ENCODE measurements at regions not wholly inside any gene's neighbourhood (a gene's known extent, or its start where the extent isn't known, plus 50 kb on each side); places are given as distances from the start of the nearest gene placed in this dataset.

- Histone ChIP-seq H3K4me1 (no peaks in the 10 kb centered on the region), H3K4me3 (no peak overlapping the region), H2AFZ (replicated peaks) (no peak overlapping the region), H3K27ac (no peak overlapping the region), H3F3A (ENCODE audit: low read depth) (peaks cover 7% of the 10 kb centered on the region), H3K27me3 (no peaks in the 10 kb centered on the region), H3K9me3 (ENCODE audit: low read depth) (no peaks in the 10 kb centered on the region), H3K9ac (no peak overlapping the region), H3K36me3 (no peaks in the 10 kb centered on the region), H4K20me1 (ENCODE audit: low read depth) (no peaks in the 10 kb centered on the region), H3K4me2 (peak overlapping the region; percentile 38), H3K79me2 (ENCODE audit: low read depth) (no peaks in the 10 kb centered on the region)
- Mint-ChIP-seq H3K4me1 (no peaks in the 10 kb centered on the region), H3K9me3 (peaks cover 4% of the 10 kb centered on the region), H3K36me3 (no peaks in the 10 kb centered on the region), H3K27ac (no peak overlapping the region), H3K4me3 (no peak overlapping the region), H3K27me3 (ENCODE audit: insufficient read depth, low read depth) (peaks cover 8% of the 10 kb centered on the region)
- peak; percentile 51 for DNase-seq (ENCODE audit: low spot score)
- TF ChIP-seq EZH2 (IDR thresholded peaks at IDR 0.05) (no peak), EZH2phosphoT487 (IDR thresholded peaks at IDR 0.05) (no peak), CTCF (IDR thresholded peaks at IDR 0.05) (no peak)
These were observed 163.3 kb upstream of the SFSWAP start for GRCh38 chr12:131547555-131547954.

DNA sequence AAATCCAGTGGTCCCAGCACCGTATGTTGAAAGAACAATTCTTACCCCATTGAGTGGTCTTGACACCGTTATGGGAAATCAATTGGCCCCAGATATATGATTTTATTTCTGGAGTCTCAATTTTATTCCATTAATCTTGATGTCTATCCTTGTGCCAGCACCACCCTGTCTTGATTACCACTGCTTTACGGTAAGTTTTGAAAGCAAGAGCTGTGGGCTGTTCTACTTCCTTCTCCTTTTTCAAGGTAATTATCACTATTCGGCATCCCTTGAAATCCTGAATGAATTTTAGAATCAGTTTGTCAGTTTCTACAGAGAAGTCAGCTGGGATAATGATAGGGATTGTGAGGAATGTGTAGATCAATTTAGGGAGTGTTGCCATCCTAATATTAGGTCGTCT lies 160.8 kb upstream of the SFSWAP start:
- no peak overlapping the region for H3K27ac ChIP-seq
- Mint-ChIP-seq H3K27me3 (ENCODE audit: insufficient read depth, low read depth) (peaks cover 8% of the 10 kb centered on the region), H3K4me1 (no peaks in the 10 kb centered on the region), H3K27ac (no peak overlapping the region), H3K4me3 (no peak overlapping the region), H3K9me3 (no peaks in the 10 kb centered on the region), H3K36me3 (no peaks in the 10 kb centered on the region)
- H3F3A ChIP-seq (ENCODE audit: low read depth) = peaks cover 7% of the 10 kb centered on the region
- TF ChIP-seq EZH2 (IDR thresholded peaks at IDR 0.05) (no peak), CTCF (IDR thresholded peaks at IDR 0.05) (no peak), EZH2phosphoT487 (IDR thresholded peaks at IDR 0.05) (no peak)
- no peaks in the 10 kb centered on the region for H3K9me3 ChIP-seq (ENCODE audit: low read depth)
- H3K4me3 ChIP-seq = no peak overlapping the region
- no peak for DNase-seq (ENCODE audit: low spot score)
- H3K36me3 ChIP-seq = no peaks in the 10 kb centered on the region
- H3K79me2 ChIP-seq (ENCODE audit: low read depth) = no peaks in the 10 kb centered on the region
- H3K4me2 ChIP-seq = no peak overlapping the region
- H2AFZ ChIP-seq (replicated peaks) = no peak overlapping the region
- H3K27me3 ChIP-seq = no peaks in the 10 kb centered on the region
- H3K4me1 ChIP-seq = no peaks in the 10 kb centered on the region
- no peak overlapping the region for H3K9ac ChIP-seq
- H4K20me1 ChIP-seq (ENCODE audit: low read depth) = no peaks in the 10 kb centered on the region

DNA sequence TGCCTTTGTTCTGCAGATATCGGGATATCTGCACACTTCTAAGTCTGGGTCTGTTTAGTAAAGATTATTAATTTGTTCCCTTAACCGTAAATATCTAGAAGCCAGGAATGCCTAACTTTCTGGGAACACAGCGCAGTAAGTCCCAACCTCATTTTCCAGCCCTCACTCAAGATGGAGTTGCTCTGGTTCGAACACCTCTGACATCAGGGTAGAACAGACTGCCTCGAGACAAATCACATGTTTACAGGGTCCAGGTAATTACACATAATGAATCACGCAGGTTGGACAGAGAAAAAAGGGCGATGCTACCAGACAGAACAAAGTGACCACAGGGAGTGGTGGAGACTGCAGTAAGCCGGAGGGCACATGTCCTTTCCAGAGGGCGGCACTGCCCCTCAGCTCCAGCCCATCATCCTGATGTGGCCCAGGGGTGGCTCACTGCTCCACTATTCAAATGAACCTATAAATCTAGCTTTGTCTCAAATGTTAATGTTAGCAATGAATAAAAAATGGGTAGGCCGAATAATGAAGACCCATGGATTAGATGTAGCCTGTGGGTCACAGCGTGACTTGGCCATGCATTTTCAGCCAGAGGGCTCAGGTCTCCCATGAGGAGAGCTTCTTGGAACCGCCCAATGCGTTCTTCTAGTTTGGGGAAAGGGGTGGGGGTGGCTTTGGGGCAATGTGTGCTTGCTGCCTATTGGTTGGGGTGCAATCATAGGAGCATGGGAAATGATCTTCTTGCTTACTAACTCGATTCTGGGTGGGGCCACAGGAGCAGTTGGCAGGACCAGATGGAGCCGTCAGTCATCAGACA lies 159.0 kb upstream of the SFSWAP start:
- H3K27ac ChIP-seq = no peak overlapping the region
- H3K4me2 ChIP-seq = no peak overlapping the region
- DNase-seq (ENCODE audit: low spot score) = no peak
- no peaks in the 10 kb centered on the region for H3K36me3 Mint-ChIP-seq
- TF ChIP-seq EZH2 (IDR thresholded peaks at IDR 0.05) (no peak), CTCF (IDR thresholded peaks at IDR 0.05) (no peak), EZH2phosphoT487 (IDR thresholded peaks at IDR 0.05) (no peak)
- H3K9me3 Mint-ChIP-seq = no peaks in the 10 kb centered on the region
- no peaks in the 10 kb centered on the region for H3K4me1 ChIP-seq
- H3K79me2 ChIP-seq (ENCODE audit: low read depth) = no peaks in the 10 kb centered on the region
- H3K9me3 ChIP-seq (ENCODE audit: low read depth) = no peaks in the 10 kb centered on the region
- no peak overlapping the region for H2AFZ ChIP-seq (replicated peaks)
- peaks cover 8% of the 10 kb centered on the region for H3K27me3 Mint-ChIP-seq (ENCODE audit: insufficient read depth, low read depth)
- H3K9ac ChIP-seq = no peak overlapping the region
- H3K4me1 Mint-ChIP-seq = peaks cover 2% of the 10 kb centered on the region
- no peaks in the 10 kb centered on the region for H4K20me1 ChIP-seq (ENCODE audit: low read depth)
- H3K27ac Mint-ChIP-seq = no peak overlapping the region
- no peak overlapping the region for H3K4me3 ChIP-seq
- H3K36me3 ChIP-seq = no peaks in the 10 kb centered on the region
- peaks cover 7% of the 10 kb centered on the region for H3F3A ChIP-seq (ENCODE audit: low read depth)
- H3K27me3 ChIP-seq = no peaks in the 10 kb centered on the region
- peak overlapping the region; percentile 5 for H3K4me3 Mint-ChIP-seq
